ENCODE measurements at regions not wholly inside any gene's neighbourhood (a gene's known extent, or its start where the extent isn't known, plus 50 kb on each side); places are given as distances from the start of the nearest gene placed in this dataset.
"Not testable (repeated sequence)": the region's sequence is repeated elsewhere in the genome, so short reads cannot be mapped to it uniquely, and the experiment has no call there.

DNA sequence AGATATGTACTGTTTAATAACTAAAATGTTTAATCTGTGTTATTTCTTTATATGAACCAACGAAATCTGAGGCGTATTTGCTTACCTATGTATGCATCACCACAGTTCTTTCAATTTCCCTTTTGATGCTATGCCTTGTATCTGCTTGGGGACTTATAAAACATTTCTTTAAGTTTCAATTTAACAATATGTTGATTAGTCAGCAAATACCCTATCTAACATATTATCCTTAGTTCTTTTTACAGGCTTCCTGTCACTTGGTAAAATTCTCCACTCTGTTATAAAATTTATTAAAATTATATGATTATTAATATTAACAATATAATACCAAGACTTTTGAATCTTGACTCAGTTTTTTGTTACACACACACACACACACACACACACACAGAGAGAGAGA is 174.3 kb downstream of the CPS1 start:
- DNase-seq (ENCODE audit: low spot score) (no peak), FAIRE-seq (no peak)

DNA sequence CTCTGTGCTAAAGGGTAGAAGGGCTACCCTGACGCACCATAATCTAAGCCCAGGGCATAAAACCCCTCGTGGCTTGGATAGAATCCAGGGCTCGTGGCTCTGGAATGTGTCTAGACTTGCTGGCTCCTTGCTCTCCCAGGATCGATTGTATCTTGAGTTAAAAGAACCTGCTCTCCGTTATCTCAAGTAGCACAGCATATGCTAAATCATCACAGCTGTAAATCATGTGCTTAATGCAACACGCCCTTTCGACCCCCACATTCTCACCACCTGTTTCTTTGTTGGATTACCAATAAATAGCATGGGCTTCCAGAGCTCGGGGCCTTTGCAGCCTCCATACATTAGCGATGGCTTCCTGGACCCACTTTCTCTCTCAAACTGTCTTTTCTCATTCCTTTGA is 190.4 kb downstream of the CPS1 start:
- not testable (repeated sequence) for FAIRE-seq; DNase-seq (ENCODE audit: low spot score)

DNA sequence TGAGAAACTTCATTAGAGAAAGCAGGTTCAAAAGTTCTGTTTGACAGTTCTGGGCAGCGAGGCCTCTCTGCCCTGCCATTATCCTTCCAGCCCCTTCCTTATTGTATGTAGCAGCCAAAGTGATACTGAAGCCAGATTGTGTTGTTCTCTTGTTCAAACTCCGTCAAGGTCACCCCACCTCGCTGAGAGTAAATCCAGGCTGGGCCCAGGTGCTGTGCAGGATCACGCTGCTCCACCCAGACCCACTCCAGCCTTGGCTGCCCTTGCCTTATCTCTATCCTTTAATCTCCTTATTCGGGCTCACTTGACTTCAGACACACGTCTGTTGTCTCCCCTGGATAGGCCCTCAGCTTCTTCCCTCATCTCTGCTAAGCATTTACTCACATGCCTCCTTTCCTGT is 196.1 kb downstream of the CPS1 start:
- FAIRE-seq (no peak), DNase-seq (ENCODE audit: low spot score) (no peak)

GRCh38 chr2:210753386-210753785 is 197.0 kb downstream of the CPS1 start:
- FAIRE-seq (no peak), DNase-seq (ENCODE audit: low spot score) (no peak)

DNA sequence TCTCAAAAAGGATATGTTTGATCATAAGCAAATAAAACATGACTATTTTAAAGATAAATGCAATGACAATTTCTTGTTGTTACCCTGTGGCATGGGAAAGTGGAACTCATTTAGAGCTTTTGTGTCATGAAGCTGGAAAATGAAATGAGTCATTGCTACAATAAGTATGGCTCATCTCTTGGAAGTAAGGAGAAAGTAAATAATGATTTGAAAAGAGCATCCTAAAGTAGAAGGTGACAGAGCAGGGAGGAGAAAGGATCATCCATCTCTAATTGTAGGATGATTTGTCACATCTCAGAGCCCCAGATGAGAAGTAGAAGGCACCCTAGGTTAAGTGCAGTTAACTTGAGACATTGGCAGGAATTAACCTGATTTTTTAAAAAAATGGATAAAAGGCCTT is 200.5 kb downstream of the CPS1 start:
- no peak for FAIRE-seq
- no peak for DNase-seq (ENCODE audit: low spot score)

GRCh38 chr2:210762604-210763588 is 206.5 kb downstream of the CPS1 start:
- DNase-seq (ENCODE audit: low spot score) = no peak

GRCh38 chr2:210768329-210768910 is 212.0 kb downstream of the CPS1 start:
- no peak for FAIRE-seq
- no peak for DNase-seq (ENCODE audit: low spot score)

More at GRCh38 chr2:210762604-210763588, 206.5 kb downstream of the CPS1 start:
- FAIRE-seq = no peak

GRCh38 chr2:210776756-210777155 is 220.4 kb downstream of the CPS1 start:
- FAIRE-seq = no peak
- DNase-seq (ENCODE audit: low spot score) = no peak

DNA sequence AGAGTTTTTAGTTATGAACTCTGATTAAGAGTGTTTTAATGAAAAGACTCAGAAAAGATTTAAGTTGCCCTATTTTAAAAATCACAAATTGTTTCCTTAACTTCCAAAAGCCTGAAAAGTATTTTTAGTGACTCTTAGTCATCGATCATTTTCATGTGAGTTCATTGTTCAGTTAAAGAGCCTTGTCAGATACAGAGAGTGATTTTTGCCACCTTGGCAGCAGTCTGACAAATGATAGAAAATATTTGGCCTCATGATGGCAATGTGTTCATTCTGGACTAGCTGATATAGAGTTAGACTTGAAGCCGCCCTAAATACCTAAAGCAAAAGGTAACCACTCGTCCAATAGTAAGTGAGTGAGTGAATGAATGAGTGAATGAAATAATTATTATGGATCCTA is 225.8 kb downstream of the CPS1 start:
- DNase-seq (ENCODE audit: low spot score) (no peak), FAIRE-seq (no peak)

- not testable (repeated sequence) for DNase-seq (ENCODE audit: low spot score); FAIRE-seq
Observed at GRCh38 chr2:210787831-210788230, 231.4 kb downstream of the CPS1 start.

DNA sequence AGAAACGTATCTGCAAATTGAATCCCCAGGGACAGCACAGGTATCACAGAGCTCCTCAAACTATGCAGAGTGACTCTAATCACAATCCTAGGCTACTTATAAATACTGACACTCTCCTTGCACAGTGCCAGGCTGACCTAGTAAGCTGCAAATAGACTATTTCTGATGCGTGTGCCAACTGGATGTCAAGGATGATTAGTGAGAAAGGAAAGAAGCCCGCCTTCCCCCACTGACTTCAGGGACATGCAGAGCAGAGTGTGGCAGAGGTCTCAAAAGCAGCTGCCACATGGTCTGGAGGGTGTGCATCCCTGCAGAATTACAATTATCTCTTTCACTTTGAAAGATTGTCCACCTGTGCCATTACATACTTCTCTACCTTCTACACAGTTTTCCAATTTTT is 235.6 kb downstream of the CPS1 start:
- DNase-seq (ENCODE audit: low spot score) (no peak), FAIRE-seq (no peak)

DNA sequence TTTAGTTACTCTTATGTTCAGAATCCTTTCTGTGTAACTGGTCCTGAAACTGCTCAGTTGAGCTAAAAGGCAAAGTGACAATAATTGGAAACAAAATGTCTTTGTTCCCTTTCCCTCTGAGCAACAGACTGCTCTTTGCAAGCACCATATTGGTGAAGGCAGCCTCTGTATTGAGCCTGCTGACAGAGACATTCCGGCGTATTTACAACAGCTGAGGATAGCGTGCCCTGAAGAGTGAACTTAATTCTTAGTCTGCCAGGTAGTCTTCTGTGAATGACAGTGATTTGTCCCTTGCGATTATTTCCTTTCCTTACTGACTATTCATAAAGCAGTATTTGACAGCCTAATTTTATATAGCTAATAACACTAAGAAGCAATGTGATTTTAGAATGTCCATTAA is 239.1 kb downstream of the CPS1 start:
- DNase-seq (ENCODE audit: low spot score) (no peak), FAIRE-seq (no peak)

DNA sequence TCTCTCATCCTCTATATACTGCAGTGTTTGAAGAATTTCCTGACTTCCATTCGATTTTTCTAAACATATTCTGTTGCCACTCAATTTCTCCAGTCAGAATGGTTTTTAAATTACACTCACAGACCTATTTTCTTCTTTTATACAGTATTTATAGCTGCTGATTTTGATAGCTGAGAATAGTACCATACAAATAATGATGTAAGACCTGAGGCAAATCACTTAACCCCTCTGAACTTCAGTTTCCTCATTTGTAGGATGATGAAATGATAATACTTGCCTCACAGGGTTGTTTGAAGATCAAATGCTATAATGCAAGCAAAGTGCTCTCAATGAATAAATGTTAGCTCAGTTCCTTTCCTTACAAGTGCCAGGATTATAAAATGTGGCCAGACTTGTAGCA is 241.8 kb downstream of the CPS1 start:
- DNase-seq (ENCODE audit: low spot score) (no peak), FAIRE-seq (no peak)

- DNase-seq (ENCODE audit: low spot score) (no peak), FAIRE-seq (no peak)
Observed at GRCh38 chr2:210814251-210815025, 258.0 kb downstream of the CPS1 start.

DNA sequence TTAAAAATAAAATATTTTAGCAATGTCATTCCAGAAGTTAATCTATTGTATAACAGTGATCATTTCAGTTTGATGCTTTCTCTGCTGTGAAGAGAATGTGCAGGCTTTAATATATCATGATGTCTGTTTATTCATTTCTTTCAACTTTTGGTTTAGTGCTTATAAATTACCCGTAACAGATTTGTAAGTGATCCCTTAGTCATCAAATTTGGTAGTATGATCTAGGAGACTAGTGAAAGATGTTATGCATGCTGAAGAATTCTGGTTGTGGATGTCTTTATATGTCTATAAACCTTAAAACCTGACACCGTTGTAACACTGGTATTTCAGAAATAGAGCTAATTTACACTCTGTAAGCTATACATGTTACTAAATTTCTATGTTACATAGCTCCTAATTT is 260.4 kb downstream of the CPS1 start:
- DNase-seq (ENCODE audit: low spot score) = no peak
- FAIRE-seq = no peak

DNA sequence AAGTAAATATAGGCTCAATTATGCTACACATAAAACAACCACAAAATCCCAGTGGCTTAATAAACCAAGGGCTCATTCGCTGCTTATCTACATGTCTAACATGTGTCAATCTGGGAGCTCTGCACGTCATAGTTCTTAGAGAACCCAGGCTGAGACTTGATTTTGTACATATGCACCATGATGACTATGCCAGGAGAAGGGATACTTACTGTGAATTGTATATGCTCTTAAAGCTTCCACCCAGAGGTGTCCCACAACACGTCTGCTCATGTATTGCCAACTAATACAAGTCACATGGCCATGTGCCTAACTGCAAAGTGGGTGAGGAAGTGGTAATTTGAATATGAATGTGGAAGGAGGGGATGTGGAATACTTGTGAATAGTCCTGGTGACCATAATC is 262.1 kb downstream of the CPS1 start:
- DNase-seq (ENCODE audit: low spot score) = no peak
- no peak for FAIRE-seq

DNA sequence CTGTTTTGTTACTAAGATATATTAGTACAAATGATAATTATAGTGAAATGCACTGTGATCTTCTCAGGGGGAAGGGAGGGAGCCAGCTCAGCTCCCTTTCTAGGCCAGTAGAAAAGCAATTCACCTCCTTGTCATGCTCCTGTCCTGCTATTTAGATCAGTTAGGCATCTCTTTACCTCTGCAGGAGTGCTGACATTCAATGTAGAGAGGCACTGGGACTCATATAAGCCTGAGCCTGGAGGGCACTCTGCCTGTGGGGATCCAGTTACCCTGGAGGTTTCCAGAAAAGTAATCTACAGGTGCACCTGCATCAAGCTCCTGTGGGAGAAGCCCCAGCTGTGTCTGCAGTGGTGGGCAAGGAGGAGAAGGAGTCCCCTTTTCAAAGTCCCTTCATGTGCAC is 277.0 kb downstream of the CPS1 start:
- FAIRE-seq (no peak), DNase-seq (ENCODE audit: low spot score) (no peak)

DNA sequence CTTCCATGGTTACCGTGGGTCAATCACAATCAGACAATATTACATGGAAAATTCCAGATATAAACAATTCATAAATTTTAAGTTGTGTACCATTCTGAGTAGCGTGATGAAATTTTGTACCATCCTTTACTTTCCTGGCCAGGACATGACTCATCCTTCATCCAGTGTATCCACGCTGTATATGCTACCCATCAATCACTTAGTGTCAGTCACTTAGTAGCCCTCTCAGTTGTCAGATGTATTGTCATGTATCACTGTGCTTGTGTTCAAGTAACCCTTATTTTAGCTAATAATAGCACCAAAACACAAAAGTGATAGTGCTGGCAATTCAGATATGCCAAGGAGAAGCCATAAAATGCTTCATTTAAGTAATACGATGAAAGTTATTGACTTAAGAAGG is 282.6 kb downstream of the CPS1 start:
- DNase-seq (ENCODE audit: low spot score) (no peak), FAIRE-seq (no peak)

- DNase-seq (ENCODE audit: low spot score) (no peak), FAIRE-seq (no peak)
Observed at GRCh38 chr2:210839450-210839849, 283.1 kb downstream of the CPS1 start.

DNA sequence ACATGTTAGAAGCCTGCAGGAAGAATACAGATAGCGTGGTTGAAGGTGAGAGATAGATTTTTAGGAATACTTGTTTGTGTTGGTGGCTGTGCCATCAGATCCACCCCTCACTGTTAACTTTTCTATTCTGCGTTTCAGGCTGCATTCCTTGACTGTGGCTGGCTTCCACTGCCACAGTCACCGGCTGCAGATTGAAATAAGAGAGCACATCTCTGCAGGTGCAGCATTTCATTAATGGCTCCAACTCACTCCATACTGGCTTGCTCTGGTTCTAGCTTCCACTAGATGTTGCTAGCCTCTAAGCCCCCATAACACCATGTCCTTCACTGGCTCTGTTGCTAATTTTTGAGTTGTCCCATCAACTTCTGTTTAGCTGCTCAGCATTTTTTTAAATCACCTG is 286.5 kb downstream of the CPS1 start:
- no peak for DNase-seq (ENCODE audit: low spot score)
- FAIRE-seq = no peak

- FAIRE-seq (no peak), DNase-seq (ENCODE audit: low spot score) (no peak)
Observed at GRCh38 chr2:210844016-210844415, 287.6 kb downstream of the CPS1 start.

- no peak for FAIRE-seq
Observed at GRCh38 chr2:210859314-210859713, 302.9 kb downstream of the CPS1 start.

More at GRCh38 chr2:210859314-210859713, 302.9 kb downstream of the CPS1 start:
- no peak for DNase-seq (ENCODE audit: low spot score)

All from RCC 7860 (cell line).